ENCODE measurements at regions not wholly inside any gene's neighbourhood (a gene's known extent, or its start where the extent isn't known, plus 50 kb on each side); places are given as distances from the start of the nearest gene placed in this dataset.

- no peak for DNase-seq (ENCODE audit: low read depth)
- no peak overlapping the region for H3K4me3 ChIP-seq (ENCODE audit: low read depth, low read length)
- TF ChIP-seq MAX (IDR thresholded peaks at IDR 0.05; ENCODE audit: low read depth, low read length): no peak
- TF ChIP-seq MYC (IDR thresholded peaks at IDR 0.05; ENCODE audit: low read depth, low read length): no peak
- no peak for TF ChIP-seq POLR2A (IDR thresholded peaks at IDR 0.05; ENCODE audit: extremely low read depth, insufficient read length)
- TF ChIP-seq CTCF (IDR thresholded peaks at IDR 0.05; ENCODE audit: low read depth, low read length): no peak
Measured at GRCh38 chr5:56512313-56512996, 279.3 kb upstream of the ANKRD55 start.

GRCh38 chr5:56511326-56511841 lies 278.3 kb upstream of the ANKRD55 start:
- no peak for DNase-seq (ENCODE audit: low read depth)
- no peak overlapping the region for H3K4me3 ChIP-seq (ENCODE audit: low read depth, low read length)
- TF ChIP-seq MAX (IDR thresholded peaks at IDR 0.05; ENCODE audit: low read depth, low read length) (no peak), POLR2A (IDR thresholded peaks at IDR 0.05; ENCODE audit: extremely low read depth, insufficient read length) (no peak), CTCF (IDR thresholded peaks at IDR 0.05; ENCODE audit: low read depth, low read length) (no peak)

- H3K4me3 ChIP-seq (ENCODE audit: low read depth, low read length): no peak overlapping the region
- no peak for TF ChIP-seq MYC (IDR thresholded peaks at IDR 0.05; ENCODE audit: low read depth, low read length)
- TF ChIP-seq CTCF (IDR thresholded peaks at IDR 0.05; ENCODE audit: low read depth, low read length): no peak
- TF ChIP-seq POLR2A (IDR thresholded peaks at IDR 0.05; ENCODE audit: extremely low read depth, insufficient read length): no peak
- no peak for TF ChIP-seq MAX (IDR thresholded peaks at IDR 0.05; ENCODE audit: low read depth, low read length)
- DNase-seq (ENCODE audit: low read depth): no peak
Measured at GRCh38 chr5:56508249-56508648, 275.1 kb upstream of the ANKRD55 start.

- no peak for DNase-seq (ENCODE audit: low read depth)
- TF ChIP-seq POLR2A (IDR thresholded peaks at IDR 0.05; ENCODE audit: extremely low read depth, insufficient read length) (no peak), CTCF (IDR thresholded peaks at IDR 0.05; ENCODE audit: low read depth, low read length) (no peak), MAX (IDR thresholded peaks at IDR 0.05; ENCODE audit: low read depth, low read length) (no peak), MYC (IDR thresholded peaks at IDR 0.05; ENCODE audit: low read depth, low read length) (no peak)
Measured at GRCh38 chr5:56507351-56507930, 274.3 kb upstream of the ANKRD55 start.

GRCh38 chr5:56506211-56506965 lies 273.3 kb upstream of the ANKRD55 start:
- H3K4me3 ChIP-seq (ENCODE audit: low read depth, low read length): no peak overlapping the region
- DNase-seq (ENCODE audit: low read depth): no peak
- no peak for TF ChIP-seq CTCF (IDR thresholded peaks at IDR 0.05; ENCODE audit: low read depth, low read length)
- no peak for TF ChIP-seq POLR2A (IDR thresholded peaks at IDR 0.05; ENCODE audit: extremely low read depth, insufficient read length)
- TF ChIP-seq MAX (IDR thresholded peaks at IDR 0.05; ENCODE audit: low read depth, low read length): no peak
- no peak for TF ChIP-seq MYC (IDR thresholded peaks at IDR 0.05; ENCODE audit: low read depth, low read length)

More at GRCh38 chr5:56507351-56507930, 274.3 kb upstream of the ANKRD55 start:
- no peak overlapping the region for H3K4me3 ChIP-seq (ENCODE audit: low read depth, low read length)
